ENCODE measurements at regions not wholly inside any gene's neighbourhood (a gene's known extent, or its start where the extent isn't known, plus 50 kb on each side); places are given as distances from the start of the nearest gene placed in this dataset.

DNA sequence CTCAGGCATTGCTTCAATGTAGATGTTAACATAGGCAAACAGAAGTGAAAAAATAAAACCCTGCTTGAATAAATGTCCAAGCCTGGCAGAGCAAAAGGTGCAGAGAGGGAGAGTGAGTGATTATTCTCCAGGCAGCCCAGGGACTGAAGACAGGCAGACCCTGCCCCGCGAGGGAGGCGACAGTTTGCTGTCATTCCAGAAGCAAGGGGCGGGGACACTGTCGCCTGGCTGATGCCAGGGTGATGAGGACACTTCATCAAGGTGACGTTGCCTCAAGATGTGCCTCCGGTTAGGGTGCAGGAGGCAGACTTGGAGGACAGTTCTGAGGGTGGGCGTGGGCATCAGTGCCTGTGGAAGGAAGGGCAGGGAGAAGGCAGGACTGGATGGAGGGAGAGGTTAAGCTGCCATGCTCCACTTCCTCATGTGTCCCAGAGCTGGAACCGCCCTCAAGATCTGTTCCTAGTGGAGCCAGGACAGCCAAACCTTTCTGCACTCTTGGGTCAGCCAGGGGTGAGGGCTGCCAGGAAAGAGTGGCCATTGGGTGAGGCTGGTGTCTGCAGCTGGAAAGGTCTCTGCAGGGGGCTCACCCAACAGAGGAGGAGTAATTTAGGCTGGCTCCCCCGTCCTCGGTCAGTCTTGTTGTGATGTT is 560.5 kb upstream of the MKI67 start:
- no peak for DNase-seq

DNA sequence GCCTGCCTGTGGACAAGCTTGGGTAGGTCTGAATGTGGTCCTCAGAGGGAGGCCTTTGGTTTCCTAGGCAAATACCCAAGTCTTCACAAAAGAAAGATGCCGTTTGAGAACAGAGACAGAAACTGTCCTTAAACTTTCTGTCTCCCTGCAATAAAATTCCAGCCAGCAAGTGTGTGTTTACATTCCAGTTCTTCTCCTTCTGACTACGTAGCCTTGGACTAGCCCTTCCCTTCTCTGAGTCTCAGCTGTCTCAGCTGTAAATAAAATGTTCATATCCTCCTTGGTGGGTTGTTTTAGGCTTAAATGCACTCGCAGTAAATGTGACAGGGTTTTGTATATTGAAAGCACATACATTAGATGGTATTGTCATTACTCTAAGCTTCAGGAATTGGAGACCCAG is 561.2 kb upstream of the MKI67 start:
- no peak for DNase-seq

DNA sequence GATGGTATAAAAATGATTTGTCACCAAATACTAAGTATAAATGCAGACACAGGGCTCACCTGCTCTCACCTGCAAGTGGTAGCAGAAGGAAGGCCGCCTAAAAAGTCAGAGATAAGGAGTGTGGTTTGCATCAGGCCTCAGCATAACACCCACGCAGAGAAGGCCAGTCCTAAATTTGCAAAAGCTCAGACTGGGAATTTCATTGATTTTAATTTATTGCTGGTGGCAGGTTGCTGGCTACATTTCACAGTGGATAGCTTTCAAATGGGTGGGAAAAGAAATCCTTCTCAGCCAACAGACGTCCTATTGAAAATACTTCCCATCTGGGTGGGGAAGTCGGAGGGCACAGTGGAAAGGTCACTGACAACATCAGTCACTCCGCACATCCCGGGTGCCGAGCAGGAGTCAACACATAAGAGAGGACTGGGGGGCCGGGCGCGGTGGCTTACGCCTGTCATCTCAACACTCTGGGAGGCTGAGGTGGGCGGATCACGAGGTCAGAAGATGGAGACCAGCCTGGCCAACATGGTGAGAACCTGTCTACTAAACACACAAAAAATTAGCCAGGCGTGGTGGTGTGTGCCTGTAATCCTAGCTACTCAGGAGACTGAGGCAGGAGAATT is 561.8 kb upstream of the MKI67 start:
- DNase-seq = no peak

DNA sequence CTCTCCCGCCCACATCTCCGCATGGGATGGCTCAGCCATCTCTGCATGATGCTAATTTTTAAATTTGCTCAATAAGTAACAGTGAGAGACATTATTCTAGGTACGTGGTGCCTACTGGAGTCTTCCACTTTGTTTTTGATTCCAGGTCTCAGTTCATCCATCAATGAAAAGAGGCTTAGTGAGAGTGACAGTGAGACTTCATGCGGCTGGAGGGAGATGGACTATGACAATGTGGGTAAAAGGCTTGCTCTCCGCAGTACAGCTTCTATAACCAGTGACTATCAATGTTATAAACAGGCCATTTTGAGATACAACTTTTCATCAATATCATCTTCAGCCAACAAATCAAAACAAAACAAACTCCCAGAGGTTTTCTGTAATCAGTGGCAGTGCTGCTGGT is 563.4 kb upstream of the MKI67 start:
- DNase-seq = no peak

DNA sequence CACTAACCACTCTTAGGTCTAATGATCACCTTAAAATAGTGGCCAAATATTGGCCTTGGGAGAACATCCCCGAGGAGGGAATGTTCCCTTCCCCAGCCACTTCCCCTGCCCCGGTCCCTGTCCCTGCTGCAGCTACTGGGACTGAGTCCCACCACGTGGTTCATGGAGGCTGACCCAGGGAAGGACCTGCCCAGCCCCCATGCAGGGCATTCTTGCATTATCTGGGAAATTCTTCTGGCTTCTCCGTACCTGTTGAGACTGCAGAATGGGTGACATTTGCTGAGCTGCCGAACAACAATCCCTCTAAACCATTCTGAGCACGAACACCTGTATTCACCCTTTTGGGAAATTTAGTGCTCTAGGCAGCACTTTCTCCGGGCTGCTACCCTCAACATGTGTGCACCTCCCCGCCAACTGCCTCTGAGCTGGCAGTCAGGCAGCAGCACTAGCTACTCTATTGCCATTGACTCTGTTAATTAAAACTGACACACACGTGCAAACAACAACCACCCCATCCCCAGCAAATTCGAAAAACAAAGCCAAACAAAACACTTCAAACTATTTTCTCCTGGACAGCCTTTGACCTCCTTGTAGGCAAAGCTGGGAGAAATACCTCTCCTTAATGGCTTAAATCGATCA is 567.4 kb upstream of the MKI67 start:
- DNase-seq = no peak

DNA sequence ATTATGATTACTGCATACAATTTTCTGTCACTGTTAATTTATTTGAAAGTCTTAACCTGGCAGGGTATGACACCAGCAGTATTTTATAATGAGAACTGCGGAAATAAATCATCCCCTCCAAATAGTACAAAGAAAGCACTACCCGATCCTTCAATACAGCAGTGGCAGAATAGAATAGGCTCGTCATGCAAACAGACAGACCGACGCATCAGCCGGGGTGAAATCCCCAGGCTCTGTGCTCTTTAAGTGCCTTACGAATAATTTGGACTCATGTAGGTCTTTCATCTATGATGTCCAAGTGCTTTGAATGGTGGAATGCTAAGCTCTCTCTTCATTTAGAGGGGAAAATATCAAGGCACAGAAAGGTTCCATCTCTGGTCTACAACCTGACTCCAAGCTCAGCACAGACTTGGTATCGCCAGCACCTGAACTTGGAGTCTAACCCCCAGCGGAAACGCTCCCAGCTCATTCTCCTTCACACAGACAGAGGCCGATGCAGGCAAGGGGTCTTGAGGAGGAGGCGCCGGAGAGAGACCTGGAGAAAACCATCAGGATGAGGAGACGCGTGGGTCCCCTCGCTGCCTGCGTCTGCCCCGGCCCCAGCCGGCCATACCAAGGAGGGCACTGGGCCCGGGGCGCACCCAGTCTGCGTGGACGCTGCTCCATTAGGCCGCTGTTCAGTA is 568.1 kb upstream of the MKI67 start:
- no peak for DNase-seq

DNA sequence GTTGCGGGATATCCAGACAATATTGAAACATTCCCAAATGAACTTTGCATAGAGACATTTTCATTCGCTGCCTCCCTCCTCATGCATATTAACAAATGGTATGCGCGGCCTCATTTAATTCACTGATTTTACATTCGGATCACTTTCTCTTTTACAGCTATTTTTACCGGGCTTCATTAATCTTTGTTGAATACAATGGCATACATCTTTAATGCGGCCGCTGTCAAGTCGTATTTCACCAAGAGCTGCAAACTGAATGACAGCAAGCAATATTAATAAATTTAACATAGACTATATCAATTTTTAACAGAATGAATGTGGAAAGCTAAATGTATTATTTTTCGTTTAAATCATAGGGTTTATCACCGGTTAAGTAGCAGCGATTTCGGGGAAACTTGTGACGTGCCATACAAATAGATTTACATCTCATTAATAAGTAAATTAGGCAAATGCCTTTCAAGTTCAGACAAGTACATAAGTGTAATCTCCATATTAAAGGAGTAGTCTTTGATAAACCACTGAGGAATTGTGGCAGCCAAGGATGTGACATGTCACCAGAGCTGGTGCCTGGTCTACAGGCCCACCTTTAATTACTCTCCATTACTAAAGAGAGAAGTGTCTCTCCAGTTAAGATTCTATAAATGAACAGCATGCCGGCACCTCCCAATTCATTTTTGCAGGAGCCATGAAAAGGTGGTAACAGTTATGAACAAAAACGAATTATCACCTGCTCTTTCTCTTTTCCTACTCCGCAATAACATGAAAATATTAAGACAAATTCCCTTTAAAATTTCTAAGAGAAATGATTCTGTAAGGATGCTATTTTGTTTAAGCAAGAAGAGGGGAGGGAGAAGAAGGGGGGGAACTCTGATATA is 568.9 kb upstream of the MKI67 start:
- no peak for DNase-seq

DNA sequence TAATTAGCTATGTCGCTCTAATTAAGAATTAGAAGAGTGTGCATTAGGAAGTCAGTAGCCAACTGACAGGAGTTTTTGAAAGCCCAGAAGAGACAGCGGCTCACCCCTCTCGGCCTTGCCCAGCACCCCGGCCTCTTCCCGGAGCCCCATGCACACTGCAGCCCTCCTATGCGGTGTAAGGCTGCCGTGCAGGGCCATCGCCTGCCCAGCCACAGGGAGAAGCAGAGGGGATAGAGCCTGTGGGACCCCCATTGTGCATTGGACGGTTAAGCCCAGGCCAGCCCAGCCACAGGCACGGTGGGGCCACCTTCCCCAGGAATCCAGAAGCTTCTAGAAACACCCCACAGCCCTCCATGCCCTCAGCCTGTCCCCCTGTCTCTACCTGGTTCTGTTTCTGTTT is 569.7 kb upstream of the MKI67 start:
- no peak for DNase-seq

DNA sequence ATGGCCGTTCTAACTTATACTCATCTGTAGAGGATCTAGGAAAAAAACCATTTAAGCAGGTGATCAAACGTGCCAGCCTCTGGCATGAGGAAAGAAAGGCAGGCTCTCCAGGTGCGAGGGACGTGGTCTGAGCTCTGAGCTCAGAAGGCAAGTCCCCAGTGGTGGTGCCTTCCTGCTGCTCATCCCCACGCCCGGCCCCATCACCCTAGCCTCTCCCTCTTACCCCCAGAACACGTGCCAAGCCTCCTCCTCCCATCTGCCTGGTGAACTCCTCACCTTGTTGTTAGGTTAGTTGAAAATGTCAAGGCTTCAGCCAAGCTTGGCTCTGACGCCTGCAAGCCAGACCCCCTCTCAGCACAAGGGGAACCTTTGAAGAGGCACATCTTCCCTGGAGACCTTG is 571.2 kb upstream of the MKI67 start:
- DNase-seq = no peak

DNA sequence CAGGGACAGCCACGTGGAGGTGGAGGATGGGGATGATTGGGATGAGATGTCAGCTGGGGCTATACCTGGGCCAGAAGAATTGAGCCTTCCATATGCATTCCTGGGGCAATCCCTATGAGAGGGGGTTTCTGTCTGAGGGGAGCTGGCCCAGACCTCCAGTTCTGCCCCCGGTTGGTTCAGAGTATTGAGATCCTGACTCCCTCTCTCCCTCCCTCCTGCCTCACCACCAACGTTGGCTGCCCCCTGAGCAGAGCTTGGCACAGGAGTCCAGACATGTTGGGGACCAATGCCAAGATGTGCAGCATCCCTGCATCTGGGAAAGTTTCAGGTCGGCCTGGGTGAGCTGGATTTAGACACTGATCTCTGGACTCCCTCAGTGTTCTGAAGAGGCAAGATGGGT is 575.2 kb upstream of the MKI67 start:
- DNase-seq = no peak

DNA sequence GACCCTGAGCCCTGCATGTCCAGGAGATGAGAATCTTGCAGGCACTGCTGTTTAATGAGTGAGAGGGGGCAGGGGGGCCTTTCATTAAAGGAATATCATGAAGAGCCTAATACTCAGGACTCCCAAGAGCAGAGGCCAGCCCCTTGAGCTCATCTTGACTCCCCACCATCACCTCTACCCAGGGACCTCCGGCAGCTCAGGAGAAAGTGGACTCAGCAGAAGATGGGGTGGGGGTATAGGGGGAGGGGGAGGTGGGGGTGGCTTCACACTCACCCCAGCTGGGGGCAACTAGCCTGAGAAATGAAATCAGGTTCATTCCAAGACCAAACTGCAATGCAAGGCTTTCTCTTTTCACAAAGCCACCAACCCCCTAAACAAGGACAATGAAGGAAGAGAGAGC is 575.6 kb upstream of the MKI67 start:
- no peak for DNase-seq

DNA sequence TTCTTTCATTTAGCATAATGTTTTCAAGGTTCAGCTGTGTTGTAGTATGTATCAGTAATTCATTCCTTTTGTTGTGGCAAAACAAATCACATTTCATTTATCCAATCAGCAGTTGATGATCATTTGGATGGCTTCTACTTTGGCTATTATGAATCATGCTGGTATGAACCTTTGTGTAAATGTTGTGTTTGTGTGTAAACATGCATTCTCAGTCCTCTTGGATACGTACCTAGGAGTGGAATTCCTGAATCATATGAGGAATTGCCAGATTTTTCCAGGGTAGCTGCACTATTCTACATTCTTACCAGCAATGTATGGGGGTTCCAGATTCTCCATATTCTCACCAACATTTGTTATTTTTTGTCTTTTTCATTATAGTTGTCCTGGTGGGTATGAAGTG is 578.5 kb upstream of the MKI67 start:
- no peak for DNase-seq

DNA sequence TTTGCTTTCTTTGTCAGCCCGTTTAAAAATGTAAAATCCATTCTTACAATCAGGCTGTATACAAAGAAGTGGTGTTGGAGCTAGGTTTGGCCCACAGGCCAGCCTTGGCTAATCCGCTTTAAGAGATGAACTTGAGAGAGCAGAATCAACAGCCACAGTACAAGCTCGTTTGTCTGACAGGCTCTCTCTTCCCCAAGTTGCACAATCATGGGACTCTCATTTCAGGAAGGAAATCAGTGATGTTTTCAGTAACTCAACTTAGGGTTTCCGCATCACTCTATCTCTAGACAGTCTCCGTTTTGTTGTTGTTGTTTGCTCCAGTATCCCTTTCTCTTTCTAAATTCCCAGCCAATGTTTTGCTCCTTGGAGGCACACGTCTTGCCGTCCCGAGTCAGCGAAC is 582.0 kb upstream of the MKI67 start:
- DNase-seq = no peak

DNA sequence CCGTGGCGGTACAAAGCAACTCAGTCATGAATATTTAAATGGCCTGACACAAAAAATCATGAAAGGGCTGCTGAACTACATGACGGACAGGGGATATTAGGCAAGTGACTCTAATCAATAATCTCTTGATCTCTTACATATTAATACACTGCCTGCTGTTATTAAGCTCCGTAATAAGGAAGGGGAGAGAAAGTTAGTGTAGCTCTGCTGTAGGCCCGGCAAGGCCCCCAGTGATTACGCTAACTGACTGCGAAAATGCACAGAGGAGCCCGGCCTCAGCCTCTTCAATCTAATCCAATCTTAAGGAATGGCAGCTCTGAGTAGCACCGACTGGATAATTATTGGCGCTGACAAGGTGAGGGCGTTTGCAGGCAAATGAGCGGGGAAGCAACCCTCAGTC is 583.5 kb upstream of the MKI67 start:
- DNase-seq = no peak

DNA sequence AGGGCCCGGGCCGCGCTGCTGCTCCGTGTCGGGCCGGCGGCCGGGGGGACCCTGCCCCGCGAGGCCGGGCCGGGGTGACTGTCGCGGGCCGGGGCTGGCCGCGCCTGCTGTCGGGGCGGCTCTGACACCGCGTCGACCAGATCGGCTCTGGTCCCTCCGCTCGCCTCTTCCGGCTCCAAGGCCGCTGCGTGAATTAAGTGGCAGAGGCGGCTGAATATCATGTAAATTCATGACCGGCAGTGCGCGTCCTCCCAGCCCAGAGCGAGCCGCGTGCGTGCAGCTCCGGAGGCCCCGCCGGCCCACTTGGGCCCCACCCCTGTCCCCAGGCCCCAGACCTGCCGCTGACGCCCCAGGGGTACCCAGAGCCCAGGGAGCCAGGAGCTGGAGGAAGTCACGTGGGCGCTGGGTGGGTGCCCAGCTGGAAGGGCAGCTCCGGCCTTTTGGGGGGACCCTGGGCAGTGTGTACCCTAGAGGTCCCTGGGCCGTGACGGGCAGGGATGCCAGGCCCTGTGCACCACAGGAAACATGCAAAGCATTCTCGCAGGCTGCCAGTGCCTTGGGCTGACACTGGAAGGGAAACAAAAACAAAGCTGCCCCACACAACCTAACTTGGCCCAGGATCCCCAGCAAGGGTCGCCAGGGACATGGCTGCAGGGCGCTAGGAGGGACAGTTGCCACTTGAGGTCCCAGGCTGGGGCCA is 584.0 kb upstream of the MKI67 start:
- DNase-seq = no peak

DNA sequence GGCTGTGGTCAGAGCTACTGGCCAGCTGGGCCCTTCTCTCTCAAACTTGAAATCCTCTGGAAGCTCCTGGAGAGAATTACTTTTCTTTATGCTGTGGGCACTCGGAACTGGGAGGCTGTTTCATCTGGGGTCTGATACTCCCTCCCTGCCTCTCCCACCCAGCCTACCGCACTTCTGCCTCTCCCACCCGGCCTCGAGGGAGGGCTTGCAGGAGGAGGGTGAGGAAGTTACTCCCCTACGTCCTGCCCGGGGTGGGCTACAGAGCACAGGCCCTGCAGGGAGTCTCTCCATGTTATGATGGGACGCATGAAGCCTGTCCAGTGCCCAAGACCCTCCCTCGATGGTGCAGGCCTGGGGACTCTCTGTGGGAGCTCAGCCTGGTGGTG is 584.6 kb upstream of the MKI67 start:
- no peak for DNase-seq

DNA sequence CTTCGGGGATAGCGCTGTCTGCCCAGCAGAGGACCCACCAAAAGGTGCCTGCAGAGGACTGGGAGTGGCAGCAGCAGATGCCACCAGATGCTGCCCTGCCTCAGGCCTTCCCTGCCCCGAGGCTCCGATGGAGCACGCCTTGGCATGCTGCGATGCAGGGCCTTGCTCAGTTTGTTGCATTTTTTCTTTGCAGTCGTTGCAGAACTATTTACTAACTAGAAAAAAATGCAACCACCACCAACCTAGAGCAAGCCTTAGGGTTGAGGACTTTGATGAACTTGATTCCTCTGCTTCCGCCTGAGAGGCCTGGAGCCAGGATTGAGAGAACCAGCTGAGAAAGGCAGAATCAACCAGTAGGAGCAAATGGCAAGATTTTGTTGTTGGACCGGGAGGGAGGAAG is 585.6 kb upstream of the MKI67 start:
- no peak for DNase-seq

DNA sequence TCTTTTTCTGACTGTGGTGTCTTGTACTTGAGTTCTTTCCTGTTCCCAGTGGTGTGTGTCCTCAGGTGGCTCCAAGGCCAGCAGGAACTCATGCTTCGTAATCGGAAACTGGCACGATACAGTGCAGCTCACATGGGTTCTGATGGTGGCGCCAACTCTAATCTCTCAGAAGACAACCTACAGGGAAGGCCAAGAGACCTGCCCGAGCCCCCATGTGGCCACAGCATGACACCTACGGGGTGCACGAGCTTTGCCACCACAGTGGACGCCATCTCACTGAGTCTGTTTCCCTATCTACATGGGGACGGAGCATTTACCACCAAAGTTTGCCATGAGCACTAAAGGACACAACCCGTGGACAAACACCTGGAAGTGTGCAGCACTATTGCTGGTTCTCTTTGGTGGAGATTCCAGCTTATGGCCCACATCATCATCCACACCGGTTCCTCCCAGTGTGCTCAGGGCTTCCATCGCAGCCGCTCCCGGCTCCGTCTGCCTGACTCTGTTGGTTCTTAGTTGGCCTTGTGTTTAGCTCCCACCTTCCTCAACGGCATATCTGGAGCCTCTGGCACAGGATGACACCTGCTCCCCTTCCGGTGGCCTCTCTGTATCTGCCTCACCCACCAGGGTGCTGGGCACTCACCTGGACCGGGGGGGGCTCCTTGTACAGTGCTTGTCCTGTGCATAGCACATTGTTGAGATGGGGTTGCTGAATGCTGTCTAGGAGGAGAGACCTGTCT is 586.6 kb upstream of the MKI67 start:
- DNase-seq = no peak

DNA sequence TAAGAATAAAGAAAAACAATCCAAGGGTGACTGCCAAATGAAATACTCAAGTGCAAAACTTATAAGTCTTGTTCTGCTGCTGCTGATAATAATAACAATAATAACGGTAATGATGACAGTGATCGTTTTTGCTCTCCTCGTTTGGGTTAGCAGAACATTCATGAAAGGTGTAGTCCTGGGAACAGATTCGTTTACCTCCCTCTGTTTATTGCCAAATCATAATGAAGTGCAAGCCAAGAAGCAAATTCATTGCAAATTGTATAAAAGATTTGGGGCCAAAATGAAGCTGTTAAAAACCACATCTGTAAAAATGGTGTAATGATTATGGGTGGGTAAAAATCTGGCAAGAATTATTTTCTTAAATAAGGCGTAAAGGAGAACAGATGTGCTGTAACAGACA is 587.2 kb upstream of the MKI67 start:
- no peak for DNase-seq

DNA sequence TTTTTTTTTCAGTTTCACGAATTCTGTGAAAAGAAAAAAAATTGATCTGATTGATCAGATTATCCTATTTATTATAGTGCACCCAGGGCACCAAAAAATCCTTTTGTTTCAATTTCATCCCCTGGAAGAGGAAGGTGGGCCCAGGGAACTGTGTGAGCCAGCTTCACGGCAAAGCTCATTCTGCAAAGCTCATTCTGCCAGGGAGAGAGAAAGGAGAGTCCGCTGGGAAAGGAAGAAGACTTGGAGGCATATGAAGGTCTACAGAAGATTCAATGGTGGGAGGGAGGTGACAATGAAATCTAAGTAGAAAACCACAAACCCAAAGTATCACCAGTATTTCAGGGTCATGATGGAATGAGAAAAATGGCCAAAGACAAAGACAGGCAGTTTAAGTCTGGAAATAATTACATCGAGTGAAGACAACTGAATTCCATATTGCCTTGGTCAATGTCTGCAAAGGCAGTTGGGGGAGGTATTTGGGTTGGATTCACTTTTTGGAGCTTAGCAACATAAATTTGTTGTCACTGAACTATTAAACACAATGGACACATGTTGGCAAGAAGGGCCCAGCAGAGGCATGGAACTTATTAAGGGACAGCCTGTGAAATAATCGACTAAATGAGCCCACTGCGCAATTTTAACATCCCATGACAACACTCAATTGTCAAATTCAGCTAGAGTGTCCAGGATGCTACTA is 587.8 kb upstream of the MKI67 start:
- DNase-seq = no peak

Data from occipital lobe (tissue), 1 donor.